Fibroblast of pulmonary artery (primary cell): ENCODE measurements at regions not wholly inside any gene's neighbourhood (a gene's known extent, or its start where the extent isn't known, plus 50 kb on each side); places are given as distances from the start of the nearest gene placed in this dataset.

Experiments
- DNase-seq: peaks from one replicate; pipeline ENCODE4 v3.0.0-alpha.2; 2010; ENCODE audit warnings: low read depth
- H3K4me3 ChIP-seq: replicated peaks from 2 replicates; pipeline ENCODE4 v1.5.1; 2011; ENCODE audit warnings: low read depth, mild to moderate bottlenecking, control low read depth, low read length, moderate library complexity
- CTCF ChIP-seq: IDR thresholded peaks from 2 replicates; pipeline ENCODE4 v1.5.1; 2011; ENCODE audit warnings: mild to moderate bottlenecking, control low read depth, low read length, inconsistent platforms; ENCODE audit errors: missing control alignments

DNA sequence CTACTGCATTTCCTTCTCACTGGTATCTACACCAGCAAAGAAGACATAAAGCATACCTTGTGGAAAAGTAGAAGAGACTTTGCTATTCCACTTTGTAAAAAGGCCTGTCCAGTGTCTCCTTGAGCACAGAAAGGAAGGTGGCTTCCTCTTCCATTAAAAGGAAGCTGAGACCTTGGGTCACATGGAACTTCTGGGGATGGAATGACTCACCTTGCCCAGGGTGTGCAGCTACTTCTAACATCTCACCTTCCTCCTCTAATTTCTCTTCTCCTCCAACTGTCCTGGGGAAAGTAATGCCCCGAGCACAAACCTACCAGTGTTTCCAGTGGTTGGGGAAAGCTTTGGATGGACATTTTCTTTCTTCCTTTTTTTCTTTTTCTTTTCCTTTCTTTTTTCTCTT lies 848.8 kb upstream of the MAP3K7 start:
- TF ChIP-seq CTCF = no peak
- no peak for DNase-seq
- H3K4me3 ChIP-seq = no peak overlapping the region

DNA sequence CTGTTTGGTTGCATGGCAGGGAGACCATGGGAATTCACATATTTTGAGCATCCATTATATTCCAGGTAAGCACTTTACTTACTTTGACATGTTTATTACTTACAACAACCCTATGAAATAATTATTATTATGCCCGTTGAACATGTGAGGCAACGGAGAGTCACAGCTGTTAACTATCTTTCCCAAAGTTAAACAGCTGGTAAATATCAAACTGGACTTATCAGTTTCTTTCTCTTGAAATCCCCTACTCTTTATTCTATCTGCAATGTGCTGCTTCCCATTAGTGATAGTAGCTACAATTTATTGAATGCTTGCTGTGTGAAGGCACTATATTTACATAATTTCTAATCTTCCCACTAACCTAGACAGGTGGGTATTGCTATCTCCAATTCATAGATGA lies 847.7 kb upstream of the MAP3K7 start:
- DNase-seq = no peak
- H3K4me3 ChIP-seq = no peak overlapping the region
- TF ChIP-seq CTCF = no peak

DNA sequence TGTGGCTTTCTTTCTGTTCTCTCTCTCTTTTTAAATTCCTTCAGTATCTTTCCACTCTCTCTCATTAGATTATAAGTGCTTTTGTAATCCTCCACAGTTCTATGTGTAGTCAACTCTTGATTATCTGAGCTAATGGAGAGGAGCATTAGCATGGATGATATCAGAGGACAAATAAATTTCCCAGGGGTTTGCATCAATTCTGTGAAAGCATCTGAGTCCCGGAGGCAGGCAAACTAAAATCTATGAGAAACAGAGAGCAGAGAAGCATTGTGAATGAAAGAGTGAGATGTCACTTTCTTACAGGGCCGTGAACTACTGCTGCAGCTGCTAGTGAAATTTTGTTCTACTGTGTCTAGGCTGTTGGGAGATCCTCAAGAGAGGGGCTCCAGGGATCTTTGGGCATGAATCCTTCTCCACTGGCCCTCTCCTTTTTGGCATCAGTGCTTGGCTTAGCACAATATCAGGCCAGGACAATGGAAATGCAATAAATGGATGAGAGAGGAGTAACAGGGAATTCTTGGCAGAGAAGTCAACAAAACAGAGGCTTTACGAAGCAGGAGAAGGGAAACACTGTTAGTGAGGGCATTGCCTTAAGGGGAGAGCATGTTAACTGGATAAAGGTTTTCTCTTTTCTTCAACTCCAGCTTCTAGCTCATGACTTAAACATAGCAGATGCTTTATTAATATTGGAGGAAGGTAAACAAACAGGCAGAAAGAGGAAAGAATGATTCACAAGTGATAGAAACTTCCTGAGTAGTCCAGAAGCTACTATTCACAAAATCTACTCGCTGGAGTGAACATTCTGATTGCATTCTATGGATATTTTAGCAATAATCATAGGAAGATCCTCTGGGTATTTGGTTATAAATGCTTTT lies 847.0 kb upstream of the MAP3K7 start:
- no peak for DNase-seq
- H3K4me3 ChIP-seq = no peak overlapping the region
- TF ChIP-seq CTCF = no peak

GRCh38 chr6:91428953-91429560 lies 842.2 kb upstream of the MAP3K7 start:
- no peak for DNase-seq
- no peak overlapping the region for H3K4me3 ChIP-seq
- no peak for TF ChIP-seq CTCF

- TF ChIP-seq CTCF = no peak
- no peak overlapping the region for H3K4me3 ChIP-seq
- DNase-seq = no peak
Measured at GRCh38 chr6:91428296-91428695, 841.4 kb upstream of the MAP3K7 start.

DNA sequence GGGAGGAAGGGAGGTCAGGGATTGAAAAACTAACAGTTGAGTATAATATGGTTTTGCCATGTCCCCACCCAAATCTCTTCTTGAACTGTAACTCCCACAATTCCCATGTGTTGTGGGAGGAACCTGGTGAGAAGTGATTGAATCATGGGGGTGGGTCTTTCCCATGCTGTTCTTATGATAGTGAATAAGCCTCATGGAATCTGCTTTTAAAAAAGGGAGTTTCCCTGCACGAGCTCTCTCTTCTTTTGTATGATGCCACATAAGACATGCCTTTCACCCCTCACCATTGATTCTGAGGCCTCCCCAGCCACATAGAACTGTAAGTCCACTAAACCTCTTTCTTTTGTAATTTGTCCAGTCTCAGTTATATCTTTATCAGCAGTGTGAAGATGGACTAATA lies 833.4 kb upstream of the MAP3K7 start:
- no peak for TF ChIP-seq CTCF
- no peak for DNase-seq
- H3K4me3 ChIP-seq = no peak overlapping the region
